ENCODE measurements at regions not wholly inside any gene's neighbourhood (a gene's known extent, or its start where the extent isn't known, plus 50 kb on each side); places are given as distances from the start of the nearest gene placed in this dataset.

DNA sequence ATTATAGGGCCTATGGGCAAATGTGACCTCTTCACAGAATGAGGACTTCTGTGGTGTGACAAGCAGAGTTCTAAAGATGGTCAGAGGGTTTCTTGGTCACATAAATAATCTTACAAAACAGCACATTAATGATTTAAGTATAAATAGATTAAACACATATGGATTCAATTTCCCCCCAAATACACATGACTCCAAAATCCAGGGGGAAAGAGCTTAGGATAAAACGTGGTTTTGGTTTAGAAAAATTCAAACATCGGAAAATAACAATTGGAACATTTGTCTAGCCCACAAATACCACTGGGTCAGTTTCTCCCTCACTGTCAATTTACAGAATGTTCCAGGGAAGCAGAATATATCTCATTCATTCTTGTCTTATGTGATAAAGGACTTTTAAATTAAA lies 283.1 kb downstream of the COG6 start:
- DNase-seq (ENCODE audit: low read depth), result no peak

DNA sequence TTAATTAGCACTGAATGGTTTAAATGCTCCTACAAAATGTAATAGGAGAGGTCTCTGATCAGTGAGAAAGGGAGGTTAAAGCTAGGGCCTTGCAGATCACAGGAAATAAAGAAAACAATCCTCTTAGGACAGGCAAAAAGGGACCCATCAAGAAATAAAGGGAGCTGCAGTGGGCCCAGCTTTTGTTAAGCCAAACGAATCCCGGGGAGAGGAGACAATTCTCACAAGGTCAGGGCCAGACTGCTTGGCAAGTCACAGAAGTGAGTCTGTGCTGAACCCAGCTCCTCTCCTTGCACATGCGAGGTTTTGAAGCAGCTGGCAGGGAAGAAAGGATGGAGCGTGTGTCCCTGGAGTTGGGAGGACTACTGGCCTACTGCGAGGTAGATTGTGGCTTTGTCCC lies 285.8 kb downstream of the COG6 start:
- no peak for DNase-seq (ENCODE audit: low read depth)

DNA sequence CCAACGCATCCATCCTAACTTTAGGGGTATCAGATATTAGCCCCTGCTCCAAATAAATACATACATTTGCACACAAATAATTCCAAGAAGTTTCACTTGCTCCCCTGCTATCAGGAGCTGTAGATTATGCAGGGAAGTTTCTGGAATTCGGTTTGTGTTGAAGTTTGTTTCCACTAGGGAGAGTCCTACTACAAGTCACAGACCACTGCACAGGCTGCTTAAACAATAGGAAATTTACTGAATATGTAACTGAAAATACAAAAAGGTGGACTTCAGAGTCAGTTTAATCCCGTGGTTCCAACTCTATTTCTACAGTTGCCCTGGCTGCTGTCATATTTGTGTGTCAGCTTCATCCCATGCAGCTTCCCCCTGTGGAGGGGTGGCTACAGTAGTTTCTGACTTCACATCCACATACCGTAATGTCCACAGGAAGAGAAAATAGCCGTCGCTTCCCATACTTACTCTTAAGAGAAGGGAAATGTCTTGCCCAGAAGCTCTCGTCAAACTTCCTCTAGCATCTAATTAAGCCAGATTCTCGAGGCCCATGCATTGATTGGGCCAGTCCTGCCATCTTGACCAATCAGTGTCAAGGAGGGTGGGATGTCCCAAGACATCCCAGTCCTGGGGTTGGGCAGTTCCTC lies 286.6 kb downstream of the COG6 start:
- DNase-seq (ENCODE audit: low read depth), result no peak

DNA sequence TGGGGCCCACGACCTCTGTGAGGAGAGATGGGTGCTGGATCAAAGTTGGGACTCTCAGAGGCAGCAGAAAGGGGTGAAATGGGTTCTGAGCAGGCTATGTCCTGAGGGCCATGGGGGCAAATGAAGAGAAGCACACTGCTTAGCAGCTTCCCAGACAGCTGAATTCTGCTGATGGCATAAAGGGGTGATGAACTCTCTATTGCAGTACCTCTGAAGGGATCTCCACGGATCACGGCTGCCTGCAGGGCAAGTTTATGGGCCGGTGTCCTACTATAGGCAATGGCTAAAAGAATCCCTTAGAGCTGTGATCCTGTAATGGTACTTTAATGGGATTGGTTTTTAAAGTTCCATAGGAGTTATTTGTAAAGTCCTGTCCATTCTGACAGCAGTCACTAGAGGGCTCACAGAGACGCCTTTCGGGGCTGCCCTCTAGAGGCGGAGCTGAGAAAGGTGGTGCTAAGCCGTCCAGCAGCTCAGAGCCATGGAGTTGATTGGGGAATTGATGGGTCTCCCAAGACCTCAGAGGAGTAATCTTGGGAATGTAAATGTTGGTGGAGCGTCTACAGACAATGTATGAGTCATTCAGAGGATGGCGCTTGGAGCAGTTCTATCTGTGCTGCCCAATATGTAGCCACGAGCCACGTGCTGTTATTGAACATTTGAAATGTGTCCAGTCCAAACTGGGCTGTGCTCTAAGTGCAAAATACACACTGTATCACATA lies 287.3 kb downstream of the COG6 start:
- no peak for DNase-seq (ENCODE audit: low read depth)

DNA sequence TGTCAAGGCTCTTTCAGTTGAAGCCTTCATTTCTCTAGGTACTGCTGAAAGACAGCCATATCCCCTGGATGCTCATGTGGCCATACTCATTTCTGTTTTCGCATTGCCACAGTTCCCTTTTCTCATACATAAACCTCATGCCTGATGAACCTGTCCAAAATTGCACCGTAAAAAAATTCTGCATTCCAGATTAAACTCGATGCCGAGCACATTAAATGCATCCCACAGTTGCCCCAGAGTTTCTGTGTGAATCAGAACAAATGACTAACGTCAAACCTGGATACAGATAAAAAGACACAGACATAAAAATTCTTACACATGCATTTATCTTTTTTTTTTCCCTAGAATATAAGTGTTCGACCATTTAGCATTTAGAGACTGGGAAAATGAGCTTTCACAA lies 288.2 kb downstream of the COG6 start:
- DNase-seq (ENCODE audit: low read depth), result no peak

DNA sequence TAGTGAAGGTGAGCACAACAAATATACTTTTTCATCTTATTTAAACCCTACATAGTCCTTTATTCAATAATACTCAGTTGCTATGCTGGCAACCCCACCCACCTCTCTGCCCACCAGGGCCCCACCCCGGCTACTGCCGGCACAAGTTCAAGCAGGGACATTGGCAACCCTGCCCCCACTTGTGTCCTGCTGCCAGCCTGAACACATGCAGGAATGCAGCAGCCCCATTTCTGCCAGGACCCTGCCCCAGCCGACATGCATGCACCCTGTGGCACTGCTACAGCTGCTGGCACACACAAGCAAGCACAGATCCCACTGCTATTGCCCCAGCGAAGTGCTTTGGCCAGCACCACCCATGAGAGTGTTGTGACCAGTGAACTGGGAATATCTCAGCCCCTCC lies 289.8 kb downstream of the COG6 start:
- no peak for DNase-seq (ENCODE audit: low read depth)

DNA sequence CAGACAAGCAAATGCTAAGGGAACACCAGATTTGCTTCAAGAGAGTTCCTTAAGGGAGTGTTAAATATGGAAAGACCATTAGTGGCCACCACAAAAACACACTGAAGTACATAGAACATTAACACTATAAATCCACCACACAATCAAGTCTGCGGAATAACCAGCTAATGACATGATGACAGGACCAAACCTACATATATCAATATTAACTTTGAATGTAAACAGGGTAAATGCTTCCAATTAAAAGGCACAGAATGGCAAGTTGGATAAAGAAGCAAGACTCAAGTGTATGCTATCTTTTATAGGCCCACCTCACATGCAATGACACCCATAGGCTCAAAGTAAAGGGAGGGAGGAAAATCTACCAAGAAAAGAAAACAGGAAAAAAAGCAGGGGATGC lies 291.3 kb downstream of the COG6 start:
- no peak for DNase-seq (ENCODE audit: low read depth)

DNA sequence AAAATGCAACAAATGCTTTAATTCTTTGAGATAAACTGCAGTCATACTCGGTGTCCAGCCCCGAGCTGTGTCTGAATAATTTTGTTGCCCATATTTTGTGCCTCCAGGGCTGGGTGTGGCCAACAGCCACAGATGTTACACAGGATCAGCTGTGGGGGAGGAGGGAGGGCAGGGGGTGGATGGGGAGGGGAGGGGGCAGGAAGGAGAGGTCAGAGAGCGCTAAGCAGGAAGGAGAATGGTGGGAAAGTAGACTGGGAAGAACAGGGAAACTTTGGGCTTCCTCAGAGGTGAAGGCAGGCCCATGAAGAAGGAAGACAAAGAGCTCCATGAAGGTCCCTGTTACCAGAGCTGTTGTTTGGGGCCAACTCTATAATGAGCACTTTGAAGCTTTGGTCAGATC lies 295.8 kb downstream of the COG6 start:
- no peak for DNase-seq (ENCODE audit: low read depth)

DNA sequence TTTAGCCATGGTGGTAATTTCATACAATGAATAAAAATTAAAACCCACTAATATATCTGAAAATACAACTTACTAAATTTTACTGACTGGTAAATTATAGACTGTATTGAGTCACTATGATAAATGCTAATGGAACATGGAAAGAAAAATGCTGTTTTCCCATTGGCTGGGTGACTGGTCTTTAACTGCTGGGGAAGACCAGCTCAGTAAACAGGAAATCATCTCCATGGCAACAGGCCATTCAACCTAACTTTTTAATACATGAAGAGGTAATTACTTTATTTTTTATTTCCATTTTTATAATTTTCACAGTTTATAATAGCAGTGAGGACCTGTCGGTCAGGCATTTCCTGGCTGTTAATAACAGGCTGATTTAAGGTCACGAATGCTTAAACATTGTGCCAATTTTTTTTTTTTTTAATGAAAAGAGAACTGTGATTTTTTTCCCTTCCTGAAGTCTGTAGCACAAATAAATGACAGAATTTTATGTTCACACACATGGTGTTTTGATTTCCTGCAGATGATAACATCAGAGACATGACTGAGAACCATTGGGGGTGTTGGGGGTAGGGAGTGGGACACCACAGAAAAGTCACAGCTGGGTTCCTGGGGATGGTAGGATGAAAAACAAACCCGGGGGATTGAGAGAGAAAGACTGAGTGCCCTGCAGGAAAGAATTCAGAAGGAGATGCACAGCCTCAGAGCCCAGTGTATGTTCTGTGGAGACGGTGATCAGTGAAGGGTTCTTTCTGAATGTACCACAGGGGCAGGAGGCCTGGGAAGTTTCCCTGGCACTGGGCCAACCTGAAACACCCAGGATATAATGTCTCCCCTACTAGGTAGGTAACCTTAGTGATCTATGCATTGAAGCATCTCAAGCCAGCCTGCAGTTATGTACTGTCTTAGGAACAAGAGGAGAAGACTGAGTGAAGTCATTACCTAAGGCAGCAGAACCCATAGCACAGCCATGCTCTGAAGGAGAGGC lies 297.1 kb downstream of the COG6 start:
- no peak for DNase-seq (ENCODE audit: low read depth)

DNA sequence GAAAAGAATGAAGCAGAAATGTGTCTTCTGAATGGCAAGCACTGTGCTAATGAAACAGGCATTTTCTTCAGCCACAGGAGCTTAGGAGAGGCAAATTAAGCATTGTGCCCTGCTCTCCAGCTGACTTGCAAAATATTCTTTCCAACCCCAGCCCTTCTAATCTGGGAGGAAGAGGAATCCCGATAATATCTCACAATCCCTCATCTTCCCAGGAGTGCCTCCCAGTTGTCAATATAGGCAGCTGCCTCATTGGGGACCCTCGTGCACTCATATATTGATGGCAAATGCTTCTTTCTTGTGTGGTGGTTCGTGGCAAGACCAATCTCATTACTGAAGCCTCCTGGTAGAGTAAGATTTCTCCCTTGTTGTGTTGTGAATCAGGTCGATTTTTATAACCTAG lies 299.0 kb downstream of the COG6 start:
- no peak for DNase-seq (ENCODE audit: low read depth)

DNA sequence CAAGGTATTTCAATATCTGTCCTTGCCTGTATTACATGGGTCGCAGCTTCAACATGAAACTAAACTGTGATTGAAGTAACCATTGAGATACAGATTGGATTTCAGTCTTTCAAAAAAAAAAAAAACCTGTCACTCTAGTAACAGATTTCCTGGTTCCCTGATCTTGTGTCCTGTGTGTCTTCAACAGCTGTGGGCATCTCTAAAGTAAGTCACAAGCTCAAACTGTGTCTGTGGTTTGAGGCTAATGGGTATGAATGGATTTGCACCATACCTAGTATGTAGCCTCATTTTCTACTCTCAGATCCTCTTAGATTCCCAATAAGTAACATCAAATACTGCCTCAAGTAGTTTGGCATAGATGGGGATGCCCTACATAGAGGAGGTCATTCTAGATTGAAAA lies 300.1 kb downstream of the COG6 start:
- no peak for DNase-seq (ENCODE audit: low read depth)

DNA sequence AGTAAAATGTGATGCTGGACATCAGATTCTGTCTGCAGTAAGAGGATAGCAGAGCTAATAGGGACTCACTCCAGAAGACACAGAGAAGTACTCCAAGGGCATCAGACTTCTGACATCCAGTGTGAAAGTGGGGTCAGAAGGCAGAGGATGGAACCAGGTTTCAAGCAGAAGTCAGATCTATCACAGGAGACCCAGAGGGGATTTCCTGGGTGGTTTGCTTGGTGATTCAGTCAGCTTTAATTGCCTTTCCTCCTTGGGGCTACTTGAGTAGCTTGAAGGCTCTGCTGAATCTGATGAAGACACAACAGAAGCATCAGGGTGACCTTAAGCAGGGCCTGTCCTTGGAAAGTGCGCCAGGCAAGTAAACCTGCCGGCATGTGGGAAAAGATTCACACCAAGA lies 300.6 kb downstream of the COG6 start:
- no peak for DNase-seq (ENCODE audit: low read depth)

DNA sequence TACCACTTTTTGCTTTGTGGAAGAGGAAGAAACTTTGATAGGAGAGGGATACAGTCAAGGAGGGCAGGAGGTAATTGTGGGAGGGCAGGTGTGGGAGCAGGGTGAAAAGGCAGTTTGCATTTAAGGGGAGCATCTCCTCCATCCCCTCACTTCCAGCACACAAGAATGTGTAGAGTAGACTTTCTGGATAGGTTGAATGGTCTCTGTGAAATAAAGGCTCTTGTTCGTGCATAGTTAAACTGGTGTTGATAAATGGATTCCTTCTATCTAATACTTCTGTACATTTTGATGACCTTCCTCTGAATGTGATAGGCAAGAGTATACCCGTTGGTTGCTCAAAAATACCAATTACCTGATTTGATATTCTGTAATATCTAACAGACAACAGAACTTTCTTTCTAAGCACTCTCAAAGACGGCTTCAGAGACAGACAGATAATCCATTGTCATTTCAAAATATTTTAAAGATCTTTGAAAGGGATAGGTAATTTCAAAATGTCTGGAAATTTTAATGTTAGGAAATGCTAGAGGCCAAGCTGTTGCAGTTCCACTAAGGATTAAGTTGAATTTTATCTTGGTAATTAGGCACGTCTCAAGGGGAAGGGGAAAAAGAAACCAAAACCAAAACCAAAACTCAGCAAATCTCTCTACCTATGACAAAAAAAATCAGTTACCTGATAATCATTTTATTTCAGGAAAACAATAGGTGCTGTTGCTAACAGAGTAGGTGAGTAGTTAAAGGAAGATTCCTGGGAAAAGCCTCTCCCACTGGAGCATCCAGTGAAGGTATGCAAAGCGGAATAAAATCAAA lies 302.6 kb downstream of the COG6 start:
- no peak for DNase-seq (ENCODE audit: low read depth)

DNA sequence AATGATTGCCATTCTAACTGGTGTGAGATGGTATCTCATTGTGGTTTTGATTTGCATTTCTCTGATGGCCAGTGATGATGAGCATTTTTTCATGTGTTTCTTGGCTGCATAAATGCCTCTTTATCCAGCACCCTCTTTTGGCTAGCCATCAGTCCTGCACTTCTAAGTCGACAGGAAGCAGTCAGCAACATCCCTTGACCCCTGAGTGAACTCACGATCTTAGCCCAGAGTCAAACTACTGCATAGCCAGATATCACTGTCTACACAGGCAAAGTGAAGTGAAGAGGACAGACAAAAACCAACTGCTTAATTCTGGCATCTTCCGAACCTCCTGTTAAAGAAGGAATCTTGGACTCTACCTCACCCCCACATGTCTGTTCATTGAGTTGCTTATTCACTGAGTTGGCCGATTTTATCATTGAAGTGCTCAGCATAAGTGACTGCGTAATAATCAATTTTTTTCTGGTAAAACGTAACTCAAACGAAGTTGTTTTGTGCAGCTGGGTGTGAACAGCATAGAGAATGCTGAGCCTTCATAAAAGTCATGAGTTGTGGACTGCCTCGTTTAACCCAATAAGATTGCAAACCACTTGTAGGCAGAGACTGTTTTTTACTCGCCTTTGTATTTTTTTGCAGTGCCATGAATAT lies 304.2 kb downstream of the COG6 start:
- DNase-seq (ENCODE audit: low read depth), result no peak

DNA sequence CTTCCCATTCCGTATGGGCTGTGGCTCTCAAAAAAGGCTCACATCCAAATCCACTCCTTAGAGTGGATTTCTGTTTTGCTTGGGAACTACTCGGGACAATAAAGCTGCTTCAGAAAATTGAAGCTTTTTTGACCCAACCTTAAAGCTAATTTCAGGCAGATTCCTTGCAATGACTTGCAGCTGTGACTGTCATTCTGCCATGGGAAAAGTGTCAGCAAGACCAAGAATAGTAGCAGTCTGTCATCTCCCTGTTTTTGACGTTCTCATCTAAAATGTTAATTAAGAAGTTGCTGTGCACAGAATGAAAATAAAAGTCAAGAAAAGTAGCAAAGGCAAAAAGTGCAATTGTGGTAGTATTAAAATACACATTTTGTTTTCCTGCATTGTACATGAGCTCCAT lies 304.7 kb downstream of the COG6 start:
- DNase-seq (ENCODE audit: low read depth), result no peak

DNA sequence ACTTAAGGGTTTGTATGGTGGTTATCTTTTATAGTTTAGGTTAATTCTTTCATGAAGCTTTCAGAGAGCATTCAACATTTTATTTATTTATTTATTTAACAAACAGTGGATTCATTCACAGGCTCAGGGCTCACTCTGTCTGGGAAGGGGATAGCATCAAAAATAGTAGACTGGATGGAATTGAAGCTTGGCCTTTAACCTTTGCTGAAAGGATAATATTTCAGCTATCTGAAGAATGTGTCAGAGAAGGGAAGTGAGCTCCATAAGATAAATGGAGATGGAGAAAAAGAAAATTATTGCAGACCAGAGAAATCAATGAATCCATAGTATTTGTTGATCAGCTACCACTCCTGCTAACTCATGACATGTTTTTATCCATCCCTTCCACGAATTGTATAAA lies 305.6 kb downstream of the COG6 start:
- no peak for DNase-seq (ENCODE audit: low read depth)

DNA sequence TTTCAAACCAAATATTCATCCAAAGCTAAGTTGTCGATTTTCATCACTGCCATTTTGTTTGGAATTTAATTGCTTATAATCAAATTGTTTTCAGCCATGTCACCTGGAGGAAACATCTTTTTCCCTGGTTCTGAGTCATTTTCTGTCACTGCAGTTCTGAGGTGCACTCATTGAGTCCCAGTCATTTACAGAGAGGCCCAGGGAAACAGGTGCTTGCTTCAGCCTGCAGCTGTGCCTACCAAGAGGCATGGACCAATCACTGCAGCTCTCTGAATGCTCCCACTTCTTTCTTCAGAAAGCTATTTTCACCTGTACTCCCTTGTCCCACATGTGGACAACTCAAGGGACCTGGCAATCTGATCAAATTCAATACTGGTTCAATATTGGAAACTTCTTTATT lies 308.1 kb downstream of the COG6 start:
- no peak for DNase-seq (ENCODE audit: low read depth)

DNA sequence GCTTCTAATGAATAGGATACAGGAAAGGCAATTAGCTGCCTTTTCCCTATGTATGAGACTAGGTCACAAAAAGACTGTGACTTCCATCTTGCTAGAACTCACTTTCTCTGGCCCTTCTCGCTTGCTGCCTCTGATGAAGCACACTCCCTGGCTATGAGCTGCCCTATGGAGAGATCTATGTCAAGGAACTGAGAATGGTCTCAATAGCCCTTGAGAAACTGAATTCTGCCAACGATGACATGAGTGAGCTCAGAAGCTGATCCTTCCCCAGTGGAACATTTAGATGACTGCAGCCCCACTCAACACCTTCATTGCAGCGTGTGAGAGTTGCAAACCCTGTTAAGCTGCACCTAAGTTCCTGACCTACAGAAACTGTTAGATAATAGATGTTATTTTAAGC lies 309.8 kb downstream of the COG6 start:
- no peak for DNase-seq (ENCODE audit: low read depth)

DNA sequence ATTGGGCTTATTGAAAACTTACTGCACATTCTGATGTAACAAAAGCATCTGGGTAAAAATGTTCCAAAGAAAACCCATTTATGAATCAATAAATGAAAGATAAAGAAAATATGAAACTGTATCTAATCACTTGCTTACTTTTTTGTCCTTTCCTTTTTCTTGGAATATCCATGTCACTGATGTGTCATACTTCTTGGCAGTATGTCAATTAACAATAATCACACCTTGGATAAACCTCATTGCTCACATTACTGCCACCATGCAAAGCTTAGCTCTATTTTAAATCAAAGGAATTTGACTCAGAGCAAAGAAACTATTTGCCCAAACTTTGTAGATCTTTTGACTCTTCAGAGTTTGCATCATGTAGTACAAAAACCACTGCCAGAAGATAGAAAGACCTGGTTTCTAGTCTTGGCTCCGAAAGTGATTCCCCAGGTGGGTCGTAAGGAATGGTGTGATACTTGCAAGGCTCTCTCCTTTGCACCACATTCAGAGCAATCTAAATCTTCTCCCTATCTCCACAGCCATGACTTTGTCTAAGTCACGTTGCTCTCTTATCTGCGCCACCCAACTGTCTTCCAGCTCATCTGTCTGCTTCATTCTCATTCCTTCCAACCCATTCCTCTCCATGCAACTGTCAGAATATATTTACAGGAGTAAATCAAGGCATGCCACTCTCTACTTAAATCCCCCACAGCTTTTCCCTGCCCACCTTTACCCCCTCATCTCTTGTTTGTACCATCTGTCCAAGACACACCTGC lies 311.9 kb downstream of the COG6 start:
- no peak for DNase-seq (ENCODE audit: low read depth)

DNA sequence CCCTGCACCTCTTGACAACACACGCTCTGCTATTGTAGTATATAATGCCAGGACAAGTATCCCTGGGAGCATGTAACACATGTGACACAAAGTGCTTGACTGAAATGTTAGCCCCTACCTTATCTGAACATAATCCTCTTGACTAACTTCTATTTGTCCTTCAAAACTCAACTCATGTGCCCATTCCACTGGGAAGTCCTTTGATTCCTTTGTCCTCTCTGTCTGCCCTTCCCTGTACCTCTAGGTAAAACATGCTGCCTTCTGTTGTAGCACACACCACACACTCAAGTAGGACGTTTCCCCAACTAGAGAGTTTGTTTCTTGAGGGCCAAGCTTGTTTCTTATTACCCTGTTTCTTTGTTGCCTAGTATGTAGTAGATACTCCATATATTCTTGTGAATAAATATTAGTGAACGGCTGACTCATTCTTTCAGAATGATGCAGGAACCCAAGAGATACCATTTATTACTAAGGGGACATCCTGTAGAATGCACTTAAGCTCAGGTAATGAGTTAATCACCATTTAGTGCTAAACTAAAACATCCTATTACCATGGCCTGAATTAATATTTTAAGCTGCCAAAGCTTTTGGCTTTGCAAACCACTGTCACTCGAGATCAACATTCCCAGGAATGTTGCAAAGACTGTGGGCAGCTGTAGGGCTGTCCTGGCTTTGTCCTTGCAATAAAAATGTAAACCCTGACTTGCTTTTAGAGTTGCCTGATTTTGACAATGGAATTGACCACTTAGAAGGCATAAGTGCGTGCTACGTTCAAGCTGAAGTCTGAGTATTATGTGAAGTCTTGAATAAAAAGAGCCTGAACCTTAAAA lies 313.4 kb downstream of the COG6 start:
- DNase-seq (ENCODE audit: low read depth), result no peak
